T47D (cell line): ENCODE measurements at regions not wholly inside any gene's neighbourhood (a gene's known extent, or its start where the extent isn't known, plus 50 kb on each side); places are given as distances from the start of the nearest gene placed in this dataset.

Experiments
- DNase-seq, 2 experiments: peaks; one replicate each; pipeline versions ENCODE4 v3.0.0 to v3.0.0-alpha.2; 2011 to 2012; ENCODE audit warnings: low read depth in 1 of 2, low spot score in 1 of 2
- JUND ChIP-seq: IDR thresholded peaks from 2 replicates; pipeline ENCODE4 v1.6.1; 2012; ENCODE audit warnings: low read depth
- in situ Hi-C: cut with HindIII; loops from 2 replicates; pipeline ENCODE4 v1.10.0; 2016; ENCODE audit warnings: low sequenced_read_pairs, low pct_unique_long_range_greater_than_20kb

- no peak for DNase-seq
- TF ChIP-seq JUND: no peak
- in situ Hi-C loops: no loop called here
Observed at GRCh38 chr12:91515944-91516694, 333.5 kb upstream of the DCN start.

GRCh38 chr12:91513313-91513712 is 330.7 kb upstream of the DCN start:
- DNase-seq: no peak
- in situ Hi-C loops: no loop called here
- TF ChIP-seq JUND: no peak

- TF ChIP-seq JUND: no peak
- DNase-seq: no peak
- in situ Hi-C loops: no loop called here
Observed at GRCh38 chr12:91511795-91512420, 329.3 kb upstream of the DCN start.

- DNase-seq: no peak
- TF ChIP-seq JUND: no peak
- in situ Hi-C loops: no loop called here
Observed at GRCh38 chr12:91507754-91508153, 325.1 kb upstream of the DCN start.

- no peak for DNase-seq
- in situ Hi-C loops: no loop called here
- no peak for TF ChIP-seq JUND
Observed at GRCh38 chr12:91506452-91506851, 323.8 kb upstream of the DCN start.

GRCh38 chr12:91505006-91505405 is 322.4 kb upstream of the DCN start:
- no peak for DNase-seq
- in situ Hi-C loops: no loop called here

GRCh38 chr12:91502208-91502607 is 319.6 kb upstream of the DCN start:
- DNase-seq: no peak
- no peak for TF ChIP-seq JUND
- in situ Hi-C loops: no loop called here

More at GRCh38 chr12:91505006-91505405, 322.4 kb upstream of the DCN start:
- TF ChIP-seq JUND: no peak

- TF ChIP-seq JUND: no peak
- in situ Hi-C loops: no loop called here
- DNase-seq: no peak
Observed at GRCh38 chr12:91496337-91496736, 313.7 kb upstream of the DCN start.

- no peak for DNase-seq
- TF ChIP-seq JUND: no peak
- in situ Hi-C loops: no loop called here
Observed at GRCh38 chr12:91493308-91493707, 310.7 kb upstream of the DCN start.

- in situ Hi-C loops: no loop called here
- no peak for DNase-seq
- no peak for TF ChIP-seq JUND
Observed at GRCh38 chr12:91492648-91493047, 310.0 kb upstream of the DCN start.

GRCh38 chr12:91490667-91491311 is 308.2 kb upstream of the DCN start:
- in situ Hi-C loops: no loop called here
- no peak for DNase-seq
- TF ChIP-seq JUND: no peak

- in situ Hi-C loops: no loop called here
- no peak for TF ChIP-seq JUND
- DNase-seq: no peak
Observed at GRCh38 chr12:91483471-91483985, 300.9 kb upstream of the DCN start.

- no peak for TF ChIP-seq JUND
- in situ Hi-C loops: no loop called here
- DNase-seq: no peak
Observed at GRCh38 chr12:91482231-91482630, 299.6 kb upstream of the DCN start.

- no peak for DNase-seq
- TF ChIP-seq JUND: no peak
- in situ Hi-C loops: no loop called here
Observed at GRCh38 chr12:91478500-91478899, 295.9 kb upstream of the DCN start.
